ENCODE measurements at regions not wholly inside any gene's neighbourhood (a gene's known extent, or its start where the extent isn't known, plus 50 kb on each side); places are given as distances from the start of the nearest gene placed in this dataset.

DNA sequence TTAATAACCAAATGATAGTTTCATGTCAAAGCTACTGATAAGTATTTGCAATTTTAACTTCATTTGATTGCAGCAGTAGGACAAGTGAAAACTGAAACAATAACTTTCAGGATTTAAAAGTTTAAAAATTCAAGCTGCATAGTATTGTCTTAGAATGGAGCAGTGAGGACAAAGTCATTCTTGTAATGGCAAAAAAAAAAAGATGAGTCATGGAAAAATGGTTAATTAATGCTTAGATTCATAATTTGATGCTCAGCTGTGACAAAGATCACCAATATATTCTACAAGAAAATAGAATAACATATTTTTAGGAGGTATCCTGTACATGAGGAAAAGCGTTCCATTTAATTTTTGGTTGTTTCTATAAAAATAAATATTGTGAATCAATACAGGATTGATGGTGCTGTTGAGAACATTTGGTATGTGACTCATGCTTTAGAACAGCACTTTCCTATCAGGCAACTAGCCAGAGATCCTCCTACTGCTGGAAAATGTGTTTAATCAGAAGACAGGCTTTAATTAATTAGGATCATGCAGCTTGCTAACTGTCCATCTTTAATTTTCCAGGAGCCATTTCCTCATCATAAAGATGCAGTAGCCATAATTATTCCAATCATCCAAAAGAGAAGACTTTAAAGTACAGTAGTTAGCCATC, 239.0 kb upstream of the MMADHC start:
- no peak overlapping the region for H3K4me3 ChIP-seq (ENCODE audit: insufficient read depth, low read depth, low read length)
- H3K4me1 ChIP-seq (ENCODE audit: control insufficient read depth, insufficient read depth, low read length), result peaks cover 4% of the 10 kb centered on the region
- no peak overlapping the region for H3K27ac ChIP-seq (ENCODE audit: insufficient read depth, low read depth, low read length, poor library complexity, severe bottlenecking)
- H3K27me3 ChIP-seq (ENCODE audit: control insufficient read depth, insufficient read depth, low read length, poor library complexity, severe bottlenecking), result no peaks in the 10 kb centered on the region
- 100% methylated on average over 1 of the region's 1 CpG for WGBS, 2 experiments
- no peaks in the 10 kb centered on the region for H3K9me3 ChIP-seq (ENCODE audit: control insufficient read depth, low read length)
- H3K36me3 ChIP-seq (ENCODE audit: control insufficient read depth, insufficient read depth, low read length), result no peaks in the 10 kb centered on the region

DNA sequence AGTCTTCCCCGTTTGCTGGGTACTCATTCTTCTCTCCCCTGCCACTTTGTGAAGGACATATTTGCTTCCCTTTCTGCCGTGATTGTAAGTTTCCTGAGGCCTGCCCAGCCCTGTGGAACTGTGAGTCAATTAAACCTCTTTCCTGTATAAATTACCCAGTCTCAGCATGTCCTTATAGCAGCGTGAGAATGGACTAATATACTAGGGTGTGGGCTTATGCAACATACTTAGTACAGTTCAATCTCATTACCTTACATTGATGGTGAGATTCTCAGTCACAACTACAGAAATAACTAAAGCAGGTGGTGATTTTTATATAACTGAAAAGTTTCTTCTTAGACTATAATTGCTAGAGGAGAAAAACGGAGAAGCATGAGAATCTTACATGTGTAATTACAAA, 237.9 kb upstream of the MMADHC start:
- no peaks in the 10 kb centered on the region for H3K9me3 ChIP-seq (ENCODE audit: control insufficient read depth, low read length)
- H3K27me3 ChIP-seq (ENCODE audit: control insufficient read depth, insufficient read depth, low read length, poor library complexity, severe bottlenecking), result no peaks in the 10 kb centered on the region
- peaks cover 4% of the 10 kb centered on the region for H3K4me1 ChIP-seq (ENCODE audit: control insufficient read depth, insufficient read depth, low read length)
- 85 to 91% methylated on average over 2 to 4 of the region's 4 CpGs for WGBS, 2 experiments
- H3K27ac ChIP-seq (ENCODE audit: insufficient read depth, low read depth, low read length, poor library complexity, severe bottlenecking), result no peak overlapping the region
- no peaks in the 10 kb centered on the region for H3K36me3 ChIP-seq (ENCODE audit: control insufficient read depth, insufficient read depth, low read length)
- H3K4me3 ChIP-seq (ENCODE audit: insufficient read depth, low read depth, low read length), result no peak overlapping the region

DNA sequence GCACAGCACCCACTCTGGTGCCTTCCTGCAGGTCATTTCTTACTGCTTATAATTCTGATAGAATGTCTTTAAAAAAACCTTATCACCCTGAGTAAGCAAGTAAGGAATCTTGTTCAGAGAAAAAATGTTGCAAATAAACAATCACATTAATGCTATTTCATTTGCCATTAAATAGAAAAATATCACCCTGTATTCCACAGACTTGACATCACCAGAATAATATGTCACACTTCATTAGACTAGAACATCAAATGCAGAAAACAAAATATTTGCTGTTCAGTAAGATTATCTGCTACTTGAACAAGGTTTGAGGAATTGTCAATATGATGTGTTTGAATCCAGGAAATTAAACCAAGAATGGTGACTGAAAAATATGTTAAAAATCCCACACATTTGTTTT, 236.6 kb upstream of the MMADHC start:
- no peaks in the 10 kb centered on the region for H3K27me3 ChIP-seq (ENCODE audit: control insufficient read depth, insufficient read depth, low read length, poor library complexity, severe bottlenecking)
- H3K36me3 ChIP-seq (ENCODE audit: control insufficient read depth, insufficient read depth, low read length), result no peaks in the 10 kb centered on the region
- H3K27ac ChIP-seq (ENCODE audit: insufficient read depth, low read depth, low read length, poor library complexity, severe bottlenecking), result no peak overlapping the region
- H3K4me1 ChIP-seq (ENCODE audit: control insufficient read depth, insufficient read depth, low read length), result peaks cover 4% of the 10 kb centered on the region
- H3K9me3 ChIP-seq (ENCODE audit: control insufficient read depth, low read length), result no peaks in the 10 kb centered on the region
- no peak overlapping the region for H3K4me3 ChIP-seq (ENCODE audit: insufficient read depth, low read depth, low read length)

DNA sequence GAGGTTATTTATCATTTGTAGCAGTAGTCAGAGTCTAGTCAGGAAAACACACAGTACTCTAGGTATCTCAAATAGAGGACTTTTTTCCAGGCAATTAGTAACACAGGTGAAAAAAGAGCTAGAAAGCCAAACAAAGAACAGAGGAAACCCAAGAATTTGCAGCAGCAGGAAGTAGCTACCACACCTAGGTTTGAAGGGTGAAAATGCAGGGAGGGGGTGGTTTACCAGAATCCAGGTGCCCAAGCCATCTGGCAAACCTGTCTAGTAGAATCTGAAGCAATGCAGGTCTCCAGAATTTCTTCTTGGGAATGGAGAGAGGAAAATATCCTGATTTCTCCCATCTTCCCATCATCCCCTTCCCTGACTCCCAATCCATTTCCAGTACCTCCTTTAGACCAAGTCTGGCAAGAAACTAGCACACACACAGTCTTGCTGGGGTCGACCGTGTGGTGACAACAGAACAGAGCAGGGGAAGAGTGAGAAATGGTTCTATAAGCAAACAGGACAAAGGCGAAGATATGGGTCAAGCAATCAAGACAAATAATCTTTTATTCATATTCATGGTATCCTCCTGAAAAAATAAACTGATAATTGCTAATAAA, 231.9 kb upstream of the MMADHC start:
- no peaks in the 10 kb centered on the region for H3K9me3 ChIP-seq (ENCODE audit: control insufficient read depth, low read length)
- 67 to 78% methylated on average over 2 to 3 of the region's 3 CpGs for WGBS, 2 experiments
- H3K27ac ChIP-seq (ENCODE audit: insufficient read depth, low read depth, low read length, poor library complexity, severe bottlenecking), result no peak overlapping the region
- no peaks in the 10 kb centered on the region for H3K4me1 ChIP-seq (ENCODE audit: control insufficient read depth, insufficient read depth, low read length)
- H3K27me3 ChIP-seq (ENCODE audit: control insufficient read depth, insufficient read depth, low read length, poor library complexity, severe bottlenecking), result no peaks in the 10 kb centered on the region
- no peak overlapping the region for H3K4me3 ChIP-seq (ENCODE audit: insufficient read depth, low read depth, low read length)
- H3K36me3 ChIP-seq (ENCODE audit: control insufficient read depth, insufficient read depth, low read length), result no peaks in the 10 kb centered on the region

DNA sequence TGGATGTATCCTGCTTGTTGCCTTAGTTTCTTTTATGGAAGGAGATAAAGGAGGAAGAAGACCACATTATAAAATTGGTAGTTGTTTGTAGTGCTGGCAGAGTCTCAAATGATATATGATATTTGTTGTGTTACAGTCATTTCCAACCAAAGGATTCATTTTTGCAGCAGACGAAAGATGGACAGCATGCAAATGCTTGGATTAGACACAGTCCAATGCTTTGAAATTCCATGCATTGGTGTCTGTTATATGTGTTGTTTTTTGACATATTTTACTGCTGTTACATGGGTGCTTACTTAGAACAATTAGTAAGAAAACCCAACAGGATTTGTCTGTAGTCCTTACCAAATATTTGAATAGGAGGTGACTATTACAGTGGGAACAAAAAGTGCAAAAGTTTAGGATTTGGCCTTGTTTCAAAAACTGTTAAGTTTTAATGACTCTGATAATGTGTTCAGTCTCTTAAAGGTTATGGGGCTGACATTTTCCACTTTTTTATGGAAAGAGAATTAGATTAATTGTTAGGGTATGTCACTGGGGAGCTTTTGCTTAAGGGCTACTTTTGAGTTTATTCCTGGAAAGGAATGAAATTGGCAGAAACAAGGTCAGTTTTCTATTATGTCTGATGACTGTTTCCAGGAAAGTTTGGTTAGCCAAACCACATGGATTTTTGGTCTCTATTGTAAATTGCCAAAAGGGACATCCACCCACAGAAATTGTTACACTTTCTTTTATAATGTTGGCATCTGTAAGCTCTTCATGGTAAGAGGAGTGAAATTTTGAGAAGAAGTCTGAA, 229.4 kb upstream of the MMADHC start:
- Histone ChIP-seq H3K9me3 (ENCODE audit: control insufficient read depth, low read length) (no peaks in the 10 kb centered on the region), H3K27ac (ENCODE audit: insufficient read depth, low read depth, low read length, poor library complexity, severe bottlenecking) (no peak overlapping the region), H3K4me1 (ENCODE audit: control insufficient read depth, insufficient read depth, low read length) (no peaks in the 10 kb centered on the region), H3K36me3 (ENCODE audit: control insufficient read depth, insufficient read depth, low read length) (no peaks in the 10 kb centered on the region), H3K27me3 (ENCODE audit: control insufficient read depth, insufficient read depth, low read length, poor library complexity, severe bottlenecking) (no peaks in the 10 kb centered on the region), H3K4me3 (ENCODE audit: insufficient read depth, low read depth, low read length) (no peak overlapping the region)
- WGBS, 2 experiments, result 86 to 93% methylated on average over 1 of the region's 1 CpG

DNA sequence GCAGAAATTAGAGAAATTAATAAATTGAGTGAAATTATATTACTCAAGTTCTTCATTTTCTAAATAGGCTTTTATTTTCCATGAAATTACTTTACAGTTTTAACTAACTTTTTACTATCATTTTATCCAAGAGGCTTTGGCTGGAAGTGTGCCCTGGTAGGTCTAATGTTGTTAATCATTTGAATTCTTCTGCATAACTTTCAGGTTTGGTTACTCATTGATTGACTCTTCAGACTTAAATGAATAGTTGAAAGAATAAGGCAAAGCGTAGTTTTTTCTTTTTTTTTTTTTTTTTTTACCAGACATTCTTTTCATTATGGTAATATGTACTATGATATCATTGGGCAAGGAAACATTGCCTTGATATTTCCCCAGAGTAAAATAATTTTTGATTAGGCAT, 228.4 kb upstream of the MMADHC start:
- H3K27me3 ChIP-seq (ENCODE audit: control insufficient read depth, insufficient read depth, low read length, poor library complexity, severe bottlenecking), result no peaks in the 10 kb centered on the region
- no peak overlapping the region for H3K4me3 ChIP-seq (ENCODE audit: insufficient read depth, low read depth, low read length)
- no peaks in the 10 kb centered on the region for H3K9me3 ChIP-seq (ENCODE audit: control insufficient read depth, low read length)
- no peak overlapping the region for H3K27ac ChIP-seq (ENCODE audit: insufficient read depth, low read depth, low read length, poor library complexity, severe bottlenecking)
- no CpG with 5 or more reads among the region's 1 CpG for WGBS, 2 experiments
- H3K36me3 ChIP-seq (ENCODE audit: control insufficient read depth, insufficient read depth, low read length), result no peaks in the 10 kb centered on the region
- no peaks in the 10 kb centered on the region for H3K4me1 ChIP-seq (ENCODE audit: control insufficient read depth, insufficient read depth, low read length)

DNA sequence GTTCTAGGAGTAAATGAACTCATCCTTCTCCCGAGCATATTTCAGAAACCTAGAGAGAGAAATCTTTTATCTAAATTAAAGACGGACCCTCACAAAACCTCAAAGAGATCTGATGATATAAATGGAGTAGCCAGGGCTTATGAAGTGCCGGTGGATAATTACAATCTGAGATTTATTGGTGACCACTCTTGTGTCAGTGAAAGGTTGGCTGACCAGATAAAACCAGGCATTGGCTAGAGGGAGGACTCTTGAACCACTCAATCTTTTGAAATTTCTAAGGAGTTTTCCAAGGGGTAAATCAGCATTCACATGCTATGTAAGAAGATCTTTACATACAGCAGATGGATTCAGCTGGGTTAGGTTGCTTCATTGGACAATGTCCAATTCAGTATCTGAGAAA, 227.3 kb upstream of the MMADHC start:
- no peaks in the 10 kb centered on the region for H3K9me3 ChIP-seq (ENCODE audit: control insufficient read depth, low read length)
- no peak overlapping the region for H3K27ac ChIP-seq (ENCODE audit: insufficient read depth, low read depth, low read length, poor library complexity, severe bottlenecking)
- H3K4me1 ChIP-seq (ENCODE audit: control insufficient read depth, insufficient read depth, low read length), result no peaks in the 10 kb centered on the region
- 83 to 89% methylated on average over 1 to 3 of the region's 3 CpGs for WGBS, 2 experiments
- H3K4me3 ChIP-seq (ENCODE audit: insufficient read depth, low read depth, low read length), result no peak overlapping the region
- H3K36me3 ChIP-seq (ENCODE audit: control insufficient read depth, insufficient read depth, low read length), result no peaks in the 10 kb centered on the region
- H3K27me3 ChIP-seq (ENCODE audit: control insufficient read depth, insufficient read depth, low read length, poor library complexity, severe bottlenecking), result no peaks in the 10 kb centered on the region

DNA sequence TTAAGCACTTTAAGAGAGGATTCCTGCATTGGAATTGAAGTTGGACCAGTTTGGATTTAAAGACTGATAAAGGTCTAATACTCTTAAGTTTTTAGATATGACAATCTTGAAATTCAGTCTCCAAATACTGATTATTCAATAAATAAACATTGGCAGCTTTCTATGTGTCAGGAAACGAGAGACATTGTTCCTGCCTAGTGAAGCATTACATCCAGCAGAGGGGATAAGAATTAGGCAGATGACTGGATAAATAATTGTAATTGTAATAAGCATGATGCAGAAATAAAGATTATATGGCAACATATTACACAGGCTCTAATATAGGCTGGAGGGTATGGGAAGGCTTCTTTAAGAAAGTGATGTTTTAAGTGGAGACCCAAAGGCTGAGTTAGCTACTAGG, 226.5 kb upstream of the MMADHC start:
- H3K36me3 ChIP-seq (ENCODE audit: control insufficient read depth, insufficient read depth, low read length), result no peaks in the 10 kb centered on the region
- no peaks in the 10 kb centered on the region for H3K9me3 ChIP-seq (ENCODE audit: control insufficient read depth, low read length)
- 100% methylated on average over 1 of the region's 1 CpG for WGBS, 2 experiments
- H3K27me3 ChIP-seq (ENCODE audit: control insufficient read depth, insufficient read depth, low read length, poor library complexity, severe bottlenecking), result no peaks in the 10 kb centered on the region
- no peak overlapping the region for H3K27ac ChIP-seq (ENCODE audit: insufficient read depth, low read depth, low read length, poor library complexity, severe bottlenecking)
- H3K4me1 ChIP-seq (ENCODE audit: control insufficient read depth, insufficient read depth, low read length), result no peaks in the 10 kb centered on the region
- no peak overlapping the region for H3K4me3 ChIP-seq (ENCODE audit: insufficient read depth, low read depth, low read length)

DNA sequence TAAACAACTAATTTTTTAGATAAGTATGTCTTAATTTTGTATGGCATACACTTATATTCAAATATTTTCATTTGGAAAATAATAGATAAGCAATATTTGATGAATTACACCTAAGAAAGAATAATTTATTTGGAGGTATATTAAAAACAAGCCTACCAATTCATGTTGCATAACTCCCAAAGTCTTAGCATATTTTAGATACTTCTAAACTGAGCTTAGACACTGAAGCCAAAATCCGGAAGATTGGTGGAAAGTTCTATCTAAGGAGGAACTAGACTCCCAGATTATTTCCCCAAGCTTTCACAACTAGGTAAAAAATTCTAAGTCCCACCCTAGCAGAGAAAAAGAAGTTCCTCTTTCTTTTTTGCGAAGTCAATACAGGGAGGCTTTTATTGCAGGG, 221.0 kb upstream of the MMADHC start:
- no peaks in the 10 kb centered on the region for H3K36me3 ChIP-seq (ENCODE audit: control insufficient read depth, insufficient read depth, low read length)
- H3K27ac ChIP-seq (ENCODE audit: insufficient read depth, low read depth, low read length, poor library complexity, severe bottlenecking), result no peak overlapping the region
- no peaks in the 10 kb centered on the region for H3K4me1 ChIP-seq (ENCODE audit: control insufficient read depth, insufficient read depth, low read length)
- no peaks in the 10 kb centered on the region for H3K27me3 ChIP-seq (ENCODE audit: control insufficient read depth, insufficient read depth, low read length, poor library complexity, severe bottlenecking)
- no peak overlapping the region for H3K4me3 ChIP-seq (ENCODE audit: insufficient read depth, low read depth, low read length)
- no peaks in the 10 kb centered on the region for H3K9me3 ChIP-seq (ENCODE audit: control insufficient read depth, low read length)
- WGBS, 2 experiments, result 43 to 65% methylated on average over 2 of the region's 2 CpGs

DNA sequence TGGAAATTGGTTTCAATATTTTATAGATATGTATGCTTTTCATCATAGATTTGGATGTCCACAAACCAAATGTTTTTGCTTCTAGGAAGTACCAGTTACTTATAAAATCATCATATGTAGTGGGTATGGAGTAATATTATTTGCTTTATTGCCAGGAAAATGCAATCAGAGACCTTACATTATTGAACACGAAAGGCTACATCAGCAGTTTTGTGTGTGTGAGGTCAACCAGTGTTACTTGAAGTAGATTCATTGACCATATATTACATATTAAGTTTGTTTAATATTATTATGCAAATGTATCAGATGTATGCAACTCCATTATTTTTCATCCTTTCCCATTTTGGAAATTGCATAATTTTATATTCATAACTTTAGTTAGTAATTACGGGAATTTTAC, 219.1 kb upstream of the MMADHC start:
- Histone ChIP-seq H3K27ac (ENCODE audit: insufficient read depth, low read depth, low read length, poor library complexity, severe bottlenecking) (no peak overlapping the region), H3K27me3 (ENCODE audit: control insufficient read depth, insufficient read depth, low read length, poor library complexity, severe bottlenecking) (no peaks in the 10 kb centered on the region), H3K4me3 (ENCODE audit: insufficient read depth, low read depth, low read length) (no peak overlapping the region), H3K4me1 (ENCODE audit: control insufficient read depth, insufficient read depth, low read length) (no peaks in the 10 kb centered on the region), H3K36me3 (ENCODE audit: control insufficient read depth, insufficient read depth, low read length) (no peaks in the 10 kb centered on the region), H3K9me3 (ENCODE audit: control insufficient read depth, low read length) (no peaks in the 10 kb centered on the region)
- no CpG with 5 or more reads among the region's 2 CpGs for WGBS, 2 experiments

Measured in ectodermal cell (in vitro differentiated cells).